Ovary (tissue), 7 donors: ENCODE measurements at regions not wholly inside any gene's neighbourhood (a gene's known extent, or its start where the extent isn't known, plus 50 kb on each side); places are given as distances from the start of the nearest gene placed in this dataset.

Source experiments
- DNase-seq, 5 donors: peaks; one replicate each; pipeline ENCODE4 v3.0.0-alpha.2; 2019 to 2020
- H3K27ac ChIP-seq, 2 donors: fragments of 200-600 bp; one replicate each; pipeline versions ENCODE4 v1.5.1 to v1.8.0; 2019 to 2022
- H3K27me3 ChIP-seq: fragments of 200-600 bp; one replicate; pipeline ENCODE4 v1.8.0; 2022
- H3K36me3 ChIP-seq: fragments of 200-600 bp; sonication (generic); one replicate; pipeline ENCODE4 v1.5.1; 2019
- H3K4me1 ChIP-seq: one replicate; pipeline ENCODE4 v1.8.1; 2013; ENCODE audit warnings: mild to moderate bottlenecking, moderate library complexity; ENCODE audit not compliant: insufficient read depth
- H3K4me3 ChIP-seq: fragments of 200-600 bp; sonication (generic); one replicate; pipeline ENCODE4 v1.5.1; 2017
- H3K9me3 ChIP-seq, 2 donors: fragments of 200-600 bp in 1 of 2; sonication (generic) in 1 of 2; one replicate each; pipeline versions ENCODE4 v1.5.1 to v1.8.1; 2013 to 2019; ENCODE audit warnings: mild to moderate bottlenecking in 1 of 2, moderate library complexity in 1 of 2
- CTCF ChIP-seq, 3 donors: fragments of 450-650 bp in 2 of 3; fragments of 200-600 bp in 1 of 3; IDR thresholded peaks; one replicate each; pipeline versions ENCODE4 v1.5.1 to v1.8.0; 2016 to 2022; ENCODE audit warnings: antibody characterized with exemption in 3 of 3, mild to moderate bottlenecking in 1 of 3
- EP300 ChIP-seq: sonication (generic); formaldehyde crosslinking; IDR thresholded peaks from one replicate; pipeline ENCODE4 v1.6.1; 2017; ENCODE audit warnings: antibody characterized with exemption
- POLR2A ChIP-seq: fragments of 450-650 bp; IDR thresholded peaks from one replicate; pipeline ENCODE4 v1.6.1; 2017; ENCODE audit warnings: antibody characterized with exemption, mild to moderate bottlenecking, moderate library complexity
- WGBS, 3 donors: extraction: QIAGEN DNeasy Blood & Tissue Kit in 1 of 3; methylation state at CpG; one replicate each; pipeline versions ENCODE4 v1.1.5 to v1.1.7; 2013 to 2017; 5-methylcytosine and 5-hydroxymethylcytosine counted together
- intact Hi-C, 4 donors: fragments of 100-400 bp; cut with DNase I; formaldehyde crosslinking; loops; one replicate each; pipeline versions ENCODE4 v1.11.0 to v1.15.1; 2022 to 2023
- donor health status: DM: no; HTN: no; CAD: no; lungs with moderate emphysema.
- donor health status: DM: no; HTN: no; CAD: no.
- donor health status: Bipolar disorder and iron deficiency.
- donor health status: DM: no; HTN: no; CAD: no.
- donor health status: DM: yes; HTN: yes; CAD: no.

DNA sequence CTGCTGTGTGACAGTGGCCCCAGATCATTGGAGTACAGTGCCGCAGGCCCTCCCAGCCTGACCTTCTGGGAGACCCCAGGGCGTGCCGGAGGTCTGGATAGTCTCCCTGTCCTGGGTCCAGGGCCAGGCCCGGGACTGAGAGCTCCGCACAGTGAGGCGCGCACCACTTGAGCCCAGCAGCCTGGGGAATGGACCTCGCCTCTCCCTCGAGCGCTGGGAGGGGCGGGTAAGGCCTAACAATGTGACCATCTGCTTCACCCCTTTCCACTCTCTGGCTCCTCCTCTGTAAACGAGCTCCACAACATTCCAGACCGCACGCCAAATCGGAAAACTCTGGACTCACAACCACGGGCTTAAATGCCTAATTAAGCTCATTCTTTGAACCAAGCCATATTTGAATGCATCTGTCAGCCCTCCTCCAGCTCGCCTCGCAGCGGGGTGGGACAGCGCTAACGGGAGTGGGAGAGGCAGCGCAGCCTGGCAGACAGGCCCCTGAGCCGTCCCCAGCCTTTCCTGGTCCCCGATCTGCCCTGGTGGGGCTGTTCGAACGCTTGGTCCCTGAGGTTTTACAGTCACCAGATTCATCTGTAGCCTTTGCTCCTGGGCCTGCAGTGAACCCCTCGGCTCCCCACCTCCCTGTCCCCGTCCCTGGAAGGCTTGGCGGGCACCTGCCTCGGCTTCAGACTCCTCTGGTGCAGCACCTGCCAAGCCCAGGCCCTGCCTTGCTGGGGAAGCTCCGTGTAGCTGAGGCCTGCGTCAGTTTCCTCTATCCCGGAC, 120.7 kb upstream of the VSTM2B start:
- WGBS, 3 donors: 9 to 13% (median 10%) methylated on average over 30 to 33 of the region's 33 CpGs
- Histone ChIP-seq H3K27me3 (no peaks in the 10 kb centered on the region), H3K27ac (peak overlapping the region; percentile 5 to 66), H3K4me3 (no peak overlapping the region), H3K9me3 (no peaks in the 10 kb centered on the region), H3K36me3 (no peaks in the 10 kb centered on the region), H3K4me1 (no peaks in the 10 kb centered on the region)
- DNase-seq: peak; percentile 30 to 67 (median 49)
- TF ChIP-seq POLR2A (no peak), EP300 (no peak), CTCF (IDR thresholded peaks at IDR 0.05) (no peak)
- intact Hi-C loops: no loop called here

- H3K9me3 ChIP-seq: no peaks in the 10 kb centered on the region
- H3K4me1 ChIP-seq: no peaks in the 10 kb centered on the region
- TF ChIP-seq CTCF (IDR thresholded peaks at IDR 0.05) (no peak), POLR2A (no peak), EP300 (no peak)
- 75 to 85% (median 79%) methylated on average over 11 of the region's 11 CpGs for WGBS, 3 donors
- no peak for DNase-seq
- no peaks in the 10 kb centered on the region for H3K36me3 ChIP-seq
- H3K27me3 ChIP-seq: no peaks in the 10 kb centered on the region
- H3K4me3 ChIP-seq: no peak overlapping the region
- intact Hi-C loops: no loop called here
- H3K27ac ChIP-seq: peak overlapping the region in 1 of 2 donors; percentile 66
Measured at GRCh38 chr19:29405728-29405995, 120.1 kb upstream of the VSTM2B start.

DNA sequence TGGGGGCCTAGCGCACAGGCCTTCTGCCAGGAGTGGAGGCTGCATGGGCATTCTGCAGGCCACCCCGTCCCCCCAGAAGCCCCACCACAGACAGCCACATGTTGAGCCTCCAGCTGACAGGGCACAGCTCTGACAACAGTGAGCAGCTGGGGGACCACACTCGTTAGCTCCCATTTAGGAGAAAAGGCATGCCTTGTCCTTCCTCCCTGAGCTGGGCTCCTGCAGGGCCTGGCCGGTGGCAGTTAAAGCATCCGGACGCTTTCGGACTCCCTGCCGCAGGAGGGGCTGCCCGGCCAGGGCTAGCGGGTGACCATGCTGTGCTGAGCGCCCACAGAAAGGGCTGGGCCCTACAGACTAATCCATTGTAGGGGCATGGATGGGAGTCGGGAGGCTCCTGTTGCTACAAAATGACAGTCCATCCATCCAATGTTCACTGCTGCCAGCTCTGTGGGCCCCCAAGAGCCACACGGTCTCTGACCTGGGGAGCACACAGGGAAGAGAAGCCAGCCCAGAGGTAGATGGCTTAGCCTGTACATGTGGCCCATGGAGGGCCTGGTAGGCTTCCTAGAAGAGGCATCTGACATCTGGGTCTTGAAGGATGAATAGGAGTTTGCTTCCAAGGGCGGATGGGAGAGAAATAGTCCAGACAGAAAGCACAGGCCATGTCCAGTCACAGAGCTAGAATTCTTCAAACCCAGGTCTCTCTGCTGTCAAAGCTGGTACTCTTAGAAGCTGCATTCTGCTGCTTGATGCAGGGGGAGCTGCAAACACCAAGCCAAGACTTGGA, 116.5 kb upstream of the VSTM2B start:
- intact Hi-C loops: no loop called here
- H3K4me3 ChIP-seq: no peak overlapping the region
- no peaks in the 10 kb centered on the region for H3K27me3 ChIP-seq
- H3K36me3 ChIP-seq: no peaks in the 10 kb centered on the region
- H3K9me3 ChIP-seq: no peaks in the 10 kb centered on the region
- 94 to 95% (median 95%) methylated on average over 14 of the region's 14 CpGs for WGBS, 3 donors
- DNase-seq: no peak
- no peak for TF ChIP-seq POLR2A
- no peak for TF ChIP-seq EP300
- no peak for TF ChIP-seq CTCF (IDR thresholded peaks at IDR 0.05)
- no peak overlapping the region for H3K27ac ChIP-seq
- no peaks in the 10 kb centered on the region for H3K4me1 ChIP-seq

- intact Hi-C loops: no loop called here
- Histone ChIP-seq H3K4me3 (no peak overlapping the region), H3K4me1 (no peaks in the 10 kb centered on the region), H3K27me3 (no peaks in the 10 kb centered on the region), H3K9me3 (no peaks in the 10 kb centered on the region), H3K27ac (peak overlapping the region in 1 of 2 donors; percentile 41), H3K36me3 (no peaks in the 10 kb centered on the region)
- WGBS, 3 donors: 30 to 48% (median 38%) methylated on average over 2 of the region's 2 CpGs
- TF ChIP-seq POLR2A (no peak), EP300 (no peak), CTCF (IDR thresholded peaks at IDR 0.05) (no peak)
- DNase-seq: no peak
Measured at GRCh38 chr19:29410601-29411000, 115.2 kb upstream of the VSTM2B start.
